K562 (cell line): ENCODE measurements at regions not wholly inside any gene's neighbourhood (a gene's known extent, or its start where the extent isn't known, plus 50 kb on each side); places are given as distances from the start of the nearest gene placed in this dataset.

Experiments
- ATAC-seq: fragments of 200-7000 bp; cut with Tn5 transposase; 3 replicates; pipeline ENCODE4 v1.9.1; 2020; ENCODE audit warnings: moderate library complexity
- BruUV-seq: library from RNA; stranded (reverse); fragments of 400-500 nt; replicated peaks from 2 replicates; lab custom pipeline; 2021; lab: Mats Ljungman, UMichigan
- CTCF ChIA-PET: fragments of 300-600 bp; formaldehyde crosslinking; extraction: SDS; loops from one replicate; lab custom pipeline; 2021; ENCODE audit warnings: low intra/inter-chr PET ratio; lab: Yijun Ruan, JAX
- POLR2A ChIA-PET: fragments of 300-600, 350-650 bp; sonication (Branson Sonifier 250); formaldehyde crosslinking; extraction: SDS; loops from one replicate; lab custom pipeline; 2021; ENCODE audit warnings: antibody characterized with exemption, inconsistent platforms; lab: Yijun Ruan, JAX
- DNase-seq, 4 experiments: peaks; one replicate each; pipeline versions ENCODE4 v3.0.0 to v3.0.0-alpha.2; 2011 to 2018; ENCODE audit warnings: low spot score in 3 of 4, mixed read lengths in 3 of 4; ENCODE audit errors: extremely low read depth in 1 of 4
- FAIRE-seq: peaks from 2 replicates; lab custom pipeline; 2011; peaks lifted over from hg19 to GRCh38; lab: Jason Lieb, UNC
- H2AFZ ChIP-seq: 2 replicates; pipeline ENCODE4 v1.6.0; 2011; ENCODE audit warnings: low read depth, low read length, control low read depth, inconsistent platforms
- H3K27ac ChIP-seq: fragments of 200-600 bp; 3 replicates; pipeline ENCODE4 v1.8.0; 2011; ENCODE audit warnings: low read depth, mild to moderate bottlenecking, control low read depth, inconsistent platforms, low read length, moderate library complexity, mixed read lengths; ENCODE audit errors: extremely low read depth
- H3K27me3 ChIP-seq, 2 experiments: fragments of 300-600 bp in 1 of 2; 2 replicates in 1 of 2; 3 replicates in 1 of 2; pipeline versions ENCODE4 v1.6.0 to v1.8.0; 2011; ENCODE audit warnings: inconsistent platforms in 2 of 2, low read length in 2 of 2, mild to moderate bottlenecking in 1 of 2, mixed read lengths in 1 of 2, moderate library complexity in 1 of 2; ENCODE audit not compliant: control insufficient read depth in 2 of 2, insufficient read depth in 2 of 2
- H3K36me3 ChIP-seq: fragments of 300-600 bp; 3 replicates; pipeline ENCODE4 v1.8.0; 2011; ENCODE audit warnings: mild to moderate bottlenecking, low read length, inconsistent platforms; ENCODE audit not compliant: control insufficient read depth, insufficient read depth
- H3K4me1 ChIP-seq, 2 experiments: fragments of 200-600 bp in 1 of 2; replicated peaks in 1 of 2; 2 replicates in 1 of 2; 3 replicates in 1 of 2; pipeline versions ENCODE4 v1.5.1 to v1.8.0; 2011; ENCODE audit warnings: inconsistent platforms in 2 of 2, low read length in 2 of 2, mild to moderate bottlenecking in 1 of 2, mixed read lengths in 1 of 2, moderate library complexity in 1 of 2; ENCODE audit not compliant: control insufficient read depth in 2 of 2, insufficient read depth in 2 of 2
- H3K4me2 ChIP-seq: 2 replicates; pipeline ENCODE4 v1.6.1; 2011; ENCODE audit warnings: low read length, control low read depth, inconsistent platforms, mixed read lengths; ENCODE audit not compliant: insufficient read depth
- H3K4me3 ChIP-seq: fragments of 200-600 bp; sonication (generic), shearing (Covaris generic); 2 replicates; pipeline ENCODE4 v1.5.1; 2016; ENCODE audit warnings: control low read depth, inconsistent platforms
- H3K79me2 ChIP-seq: fragments of 200-600 bp; 3 replicates; pipeline ENCODE4 v1.8.0; 2011; ENCODE audit warnings: low read length, inconsistent platforms; ENCODE audit not compliant: control insufficient read depth, insufficient read depth
- H3K9ac ChIP-seq, 2 experiments: 2 replicates each; pipeline versions ENCODE4 v1.6.0 to v1.6.1; 2011; ENCODE audit warnings: low read depth in 2 of 2, low read length in 2 of 2, control low read depth in 1 of 2, inconsistent platforms in 1 of 2, mild to moderate bottlenecking in 1 of 2, mixed read lengths in 1 of 2; ENCODE audit not compliant: insufficient read depth in 1 of 2
- H3K9me1 ChIP-seq: one replicate; pipeline ENCODE4 v1.6.0; 2011; ENCODE audit warnings: inconsistent platforms, mild to moderate bottlenecking, low read length, moderate library complexity; ENCODE audit not compliant: control insufficient read depth, insufficient read depth
- H3K9me3 ChIP-seq: replicated peaks from 2 replicates; pipeline ENCODE4 v1.5.1; 2011; ENCODE audit warnings: low read depth, low read length, inconsistent platforms; ENCODE audit not compliant: control insufficient read depth, insufficient read depth
- H4K20me1 ChIP-seq: replicated peaks from 2 replicates; pipeline ENCODE4 v1.6.1; 2011; ENCODE audit warnings: low read length, inconsistent platforms, mixed read lengths; ENCODE audit not compliant: control insufficient read depth, insufficient read depth
- ARNT ChIP-seq, 2 experiments: fragments of 450-650 bp; IDR thresholded peaks; 2 replicates each; pipeline ENCODE4 v1.6.1; 2016; ENCODE audit warnings: mild to moderate bottlenecking in 1 of 2
- BHLHE40 ChIP-seq: IDR thresholded peaks from 2 replicates; pipeline ENCODE4 v1.6.1; 2011; ENCODE audit warnings: low read length, improper control_type of control experiment
- CXXC5 ChIP-seq: fragments of 250-450 bp; sonication (Bioruptor Pico); IDR thresholded peaks from 2 replicates; pipeline ENCODE4 v1.8.0; 2022; ENCODE audit warnings: inconsistent platforms, mild to moderate bottlenecking, moderate library complexity
- ESRRB ChIP-seq: fragments of 250-450 bp; sonication (Bioruptor Pico); IDR thresholded peaks from 2 replicates; pipeline ENCODE4 v1.5.0; 2020; ENCODE audit warnings: mild to moderate bottlenecking, moderate library complexity, borderline replicate concordance
- EWSR1 ChIP-seq: fragments of 450-650 bp; IDR thresholded peaks from 2 replicates; pipeline ENCODE4 v1.6.1; 2018; ENCODE audit warnings: borderline replicate concordance, mild to moderate bottlenecking, low read depth, moderate library complexity; ENCODE audit not compliant: partially characterized antibody
- GATA2 ChIP-seq: sonication (generic); formaldehyde crosslinking; IDR thresholded peaks from 2 replicates; pipeline ENCODE4 v1.4.0; 2020; ENCODE audit warnings: mild to moderate bottlenecking, missing genetic modification reagents
- HNRNPH1 ChIP-seq: fragments of 200-400 bp; formaldehyde crosslinking; optimal IDR thresholded peaks from 2 replicates; pipeline ENCODE3; 2017; ENCODE audit warnings: low read depth, mild to moderate bottlenecking, low read length, moderate library complexity
- KDM5B ChIP-seq: fragments of 200-600 bp; sonication (generic); IDR thresholded peaks from 2 replicates; pipeline ENCODE4 v1.6.1; 2012; ENCODE audit warnings: low read depth, mild to moderate bottlenecking, moderate library complexity, low read length, control low read depth, inconsistent platforms; ENCODE audit not compliant: insufficient replicate concordance
- KLF16 ChIP-seq: IDR thresholded peaks from 2 replicates; pipeline ENCODE4 v1.6.1; 2016; ENCODE audit warnings: antibody characterized with exemption
- MAFG ChIP-seq: fragments of 450-650 bp; conservative IDR thresholded peaks from 2 replicates; pipeline ENCODE4 v1.6.1; 2016; ENCODE audit warnings: missing genetic modification characterization, missing compliant biosample characterization
- PCBP2 ChIP-seq: fragments of 200-400 bp; formaldehyde crosslinking; IDR thresholded peaks from 2 replicates; pipeline ENCODE4 v1.6.1; 2018; ENCODE audit warnings: low read length, low read depth, mild to moderate bottlenecking, moderate library complexity; ENCODE audit not compliant: poor library complexity, severe bottlenecking
- POLR2B ChIP-seq: fragments of 450-650 bp; IDR thresholded peaks from 2 replicates; pipeline ENCODE4 v1.6.1; 2018; ENCODE audit warnings: low read depth; ENCODE audit not compliant: partially characterized antibody
- SIRT6 ChIP-seq: IDR thresholded peaks from one replicate; pipeline ENCODE4 v1.6.1; 2012; ENCODE audit warnings: low read depth, mild to moderate bottlenecking, control low read depth, inconsistent platforms, low read length, moderate library complexity
- ZFPM2 ChIP-seq: fragments of 250-450 bp; sonication (Bioruptor Pico); IDR thresholded peaks from 2 replicates; pipeline ENCODE4 v1.5.1; 2022; ENCODE audit warnings: mild to moderate bottlenecking
- ZNF551 ChIP-seq: fragments of 250-450 bp; sonication (Bioruptor Pico); IDR thresholded peaks from 2 replicates; pipeline ENCODE4 v1.5.0; 2021; ENCODE audit warnings: mild to moderate bottlenecking, moderate library complexity
- WGBS: fragments of 100-300 bp; shearing (Covaris generic); methylation state at CpG from one replicate; pipeline ENCODE4 v1.1.6; 2016; ENCODE audit warnings: low coverage, mixed read lengths; ENCODE audit not compliant: insufficient coverage; ENCODE audit errors: missing lambda C conversion rate; 5-methylcytosine and 5-hydroxymethylcytosine counted together
- in situ Hi-C: fragments of 300-500 bp; cut with MboI; formaldehyde crosslinking; loops from 4 replicates; pipeline ENCODE4 v1.15.0; 2018; ENCODE audit warnings: inconsistent platforms, mixed read lengths
- intact Hi-C: fragments of 100-400 bp; cut with micrococcal nuclease; formaldehyde crosslinking; loops from 2 replicates; pipeline ENCODE4 v1.14.2; 2022
- TF ChIP-seq, protein P1 (sequence below): fragments of 200-400 bp; formaldehyde crosslinking; IDR thresholded peaks from 2 replicates; pipeline ENCODE4 v1.6.1; 2017; ENCODE audit warnings: mild to moderate bottlenecking, low read depth, low read length, moderate library complexity
- TF ChIP-seq, protein P2 (sequence below): fragments of 250-450 bp; sonication (Bioruptor Pico); IDR thresholded peaks from 2 replicates; pipeline ENCODE4 v1.8.0; 2021; ENCODE audit warnings: moderate library complexity, mild to moderate bottlenecking, inconsistent platforms
- TF ChIP-seq, protein P3 (sequence below): fragments of 250-450 bp; sonication (Bioruptor Pico); IDR thresholded peaks from 2 replicates; pipeline ENCODE4 v1.8.0; 2021; ENCODE audit warnings: borderline replicate concordance, mild to moderate bottlenecking, moderate library complexity; ENCODE audit not compliant: poor library complexity, severe bottlenecking

DNA sequence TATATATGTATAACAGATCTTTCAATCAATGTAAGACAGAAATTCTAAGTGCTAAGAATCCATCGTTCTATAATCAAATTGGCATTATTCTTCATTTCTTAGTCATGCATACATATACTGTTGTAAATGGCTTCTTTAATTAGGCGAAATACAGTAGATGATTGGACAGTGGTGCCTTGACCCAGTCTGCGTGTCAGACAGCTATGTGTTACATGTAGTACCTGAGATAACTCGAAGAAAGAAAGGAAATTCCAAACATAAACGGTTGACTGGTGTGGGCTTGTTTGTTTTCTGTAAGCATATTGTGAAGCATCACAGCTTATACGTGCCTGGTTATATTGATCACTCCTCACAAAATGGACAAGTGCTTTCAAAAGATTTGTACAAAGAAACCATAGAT lies 210.5 kb downstream of the ETNK1 start (continued):
- TF ChIP-seq, protein P1, sequence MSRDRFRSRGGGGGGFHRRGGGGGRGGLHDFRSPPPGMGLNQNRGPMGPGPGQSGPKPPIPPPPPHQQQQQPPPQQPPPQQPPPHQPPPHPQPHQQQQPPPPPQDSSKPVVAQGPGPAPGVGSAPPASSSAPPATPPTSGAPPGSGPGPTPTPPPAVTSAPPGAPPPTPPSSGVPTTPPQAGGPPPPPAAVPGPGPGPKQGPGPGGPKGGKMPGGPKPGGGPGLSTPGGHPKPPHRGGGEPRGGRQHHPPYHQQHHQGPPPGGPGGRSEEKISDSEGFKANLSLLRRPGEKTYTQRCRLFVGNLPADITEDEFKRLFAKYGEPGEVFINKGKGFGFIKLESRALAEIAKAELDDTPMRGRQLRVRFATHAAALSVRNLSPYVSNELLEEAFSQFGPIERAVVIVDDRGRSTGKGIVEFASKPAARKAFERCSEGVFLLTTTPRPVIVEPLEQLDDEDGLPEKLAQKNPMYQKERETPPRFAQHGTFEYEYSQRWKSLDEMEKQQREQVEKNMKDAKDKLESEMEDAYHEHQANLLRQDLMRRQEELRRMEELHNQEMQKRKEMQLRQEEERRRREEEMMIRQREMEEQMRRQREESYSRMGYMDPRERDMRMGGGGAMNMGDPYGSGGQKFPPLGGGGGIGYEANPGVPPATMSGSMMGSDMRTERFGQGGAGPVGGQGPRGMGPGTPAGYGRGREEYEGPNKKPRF = no peak
- TF ChIP-seq CXXC5 = no peak
- no peak for TF ChIP-seq POLR2B
- TF ChIP-seq ZFPM2 (CRISPR knock-in tag) = no peak
- TF ChIP-seq, protein P2, sequence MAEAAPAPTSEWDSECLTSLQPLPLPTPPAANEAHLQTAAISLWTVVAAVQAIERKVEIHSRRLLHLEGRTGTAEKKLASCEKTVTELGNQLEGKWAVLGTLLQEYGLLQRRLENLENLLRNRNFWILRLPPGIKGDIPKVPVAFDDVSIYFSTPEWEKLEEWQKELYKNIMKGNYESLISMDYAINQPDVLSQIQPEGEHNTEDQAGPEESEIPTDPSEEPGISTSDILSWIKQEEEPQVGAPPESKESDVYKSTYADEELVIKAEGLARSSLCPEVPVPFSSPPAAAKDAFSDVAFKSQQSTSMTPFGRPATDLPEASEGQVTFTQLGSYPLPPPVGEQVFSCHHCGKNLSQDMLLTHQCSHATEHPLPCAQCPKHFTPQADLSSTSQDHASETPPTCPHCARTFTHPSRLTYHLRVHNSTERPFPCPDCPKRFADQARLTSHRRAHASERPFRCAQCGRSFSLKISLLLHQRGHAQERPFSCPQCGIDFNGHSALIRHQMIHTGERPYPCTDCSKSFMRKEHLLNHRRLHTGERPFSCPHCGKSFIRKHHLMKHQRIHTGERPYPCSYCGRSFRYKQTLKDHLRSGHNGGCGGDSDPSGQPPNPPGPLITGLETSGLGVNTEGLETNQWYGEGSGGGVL (CRISPR knock-in tag) = no peak
- no peak for TF ChIP-seq ARNT (IDR thresholded peaks at IDR 0.05)

DNA sequence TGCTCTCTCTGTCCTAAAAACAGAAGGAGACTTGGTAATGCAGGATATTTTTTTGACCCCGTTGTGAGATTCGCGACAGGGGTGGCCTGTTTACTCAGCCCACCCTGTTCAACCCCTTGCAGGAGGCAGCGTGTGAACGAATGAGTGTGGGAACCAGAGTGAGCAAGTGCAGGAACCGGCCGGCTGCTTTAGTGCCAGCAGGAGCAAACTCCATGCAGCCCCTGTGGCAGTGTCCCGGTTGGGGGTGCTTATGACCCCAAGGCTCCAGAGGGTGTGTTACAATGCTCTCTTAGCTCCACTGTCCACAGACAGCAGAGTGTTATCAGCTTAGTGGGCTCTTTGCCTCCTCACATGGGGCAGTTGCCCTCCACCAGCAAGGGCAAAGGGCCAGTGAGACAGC lies 225.2 kb downstream of the ETNK1 start:
- intact Hi-C loops (no loop called here), in situ Hi-C loops (no loop called here)
- ChIA-PET CTCF (no interaction called here), POLR2A (no interaction called here)
- BruUV-seq = no TSS peak
- no peaks in the 10 kb centered on the region for H3K79me2 ChIP-seq
- FAIRE-seq (no peak), DNase-seq (no peak), ATAC-seq (no peak)
- H4K20me1 ChIP-seq = no peaks in the 10 kb centered on the region
- H3K27me3 ChIP-seq = no peaks in the 10 kb centered on the region
- no peak overlapping the region for H3K9ac ChIP-seq
- H3K9me3 ChIP-seq = no peaks in the 10 kb centered on the region
- H2AFZ ChIP-seq = no peak overlapping the region
- H3K27ac ChIP-seq = no peak overlapping the region
- WGBS = 0% methylated on average over 8 of the region's 8 CpGs
- H3K4me2 ChIP-seq = no peak overlapping the region
- no peaks in the 10 kb centered on the region for H3K36me3 ChIP-seq
- H3K9me1 ChIP-seq = no peaks in the 10 kb centered on the region
- no peaks in the 10 kb centered on the region for H3K4me1 ChIP-seq
- H3K4me3 ChIP-seq = no peak overlapping the region
- TF ChIP-seq KDM5B = no peak
- no peak for TF ChIP-seq PCBP2
- TF ChIP-seq GATA2 (CRISPR knock-in tag) = no peak
- TF ChIP-seq, protein P3, sequence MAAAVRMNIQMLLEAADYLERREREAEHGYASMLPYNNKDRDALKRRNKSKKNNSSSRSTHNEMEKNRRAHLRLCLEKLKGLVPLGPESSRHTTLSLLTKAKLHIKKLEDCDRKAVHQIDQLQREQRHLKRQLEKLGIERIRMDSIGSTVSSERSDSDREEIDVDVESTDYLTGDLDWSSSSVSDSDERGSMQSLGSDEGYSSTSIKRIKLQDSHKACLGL = no peak
- no peak for TF ChIP-seq BHLHE40
- TF ChIP-seq KLF16 = no peak
- no peak for TF ChIP-seq ESRRB (CRISPR knock-in tag)
- TF ChIP-seq HNRNPH1 = no peak
- TF ChIP-seq EWSR1 = no peak
- TF ChIP-seq ZNF551 (CRISPR knock-in tag) = no peak
- TF ChIP-seq SIRT6 = no peak
- TF ChIP-seq MAFG (tag) = no peak
